Spleen (tissue), 11 donors: ENCODE measurements at regions not wholly inside any gene's neighbourhood (a gene's known extent, or its start where the extent isn't known, plus 50 kb on each side); places are given as distances from the start of the nearest gene placed in this dataset.

Experiments used
- DNase-seq: peaks from one replicate; pipeline ENCODE4 v3.0.0-alpha.2; 2020
- H3K27ac ChIP-seq, 8 donors: fragments of 200-600 bp; sonication (generic) in 7 of 8; 1 replicate in 4 of 8; 2 replicates in 4 of 8; pipeline versions ENCODE4 v1.5.0 to v1.8.0; 2016 to 2021; ENCODE audit warnings: inconsistent platforms in 4 of 8, mild to moderate bottlenecking in 4 of 8, moderate library complexity in 1 of 8
- H3K27me3 ChIP-seq, 7 donors: fragments of 200-600 bp; sonication (generic) in 6 of 7; replicated peaks in 1 of 7; 1 replicate in 4 of 7; 2 replicates in 3 of 7; pipeline versions ENCODE4 v1.5.0 to v1.8.0; 2016 to 2021; ENCODE audit warnings: inconsistent platforms in 3 of 7, mild to moderate bottlenecking in 1 of 7
- H3K36me3 ChIP-seq, 6 donors: fragments of 200-600 bp; sonication (generic) in 5 of 6; 1 replicate in 4 of 6; 2 replicates in 2 of 6; pipeline versions ENCODE4 v1.5.0 to v1.8.0; 2016 to 2021; ENCODE audit warnings: inconsistent platforms in 2 of 6
- H3K4me1 ChIP-seq, 6 donors: fragments of 200-600 bp; sonication (generic) in 5 of 6; 1 replicate in 3 of 6; 2 replicates in 3 of 6; pipeline versions ENCODE4 v1.5.0 to v1.8.0; 2016 to 2021; ENCODE audit warnings: inconsistent platforms in 3 of 6
- H3K4me3 ChIP-seq, 8 donors: fragments of 200-600 bp; sonication (generic) in 7 of 8; 1 replicate in 4 of 8; 2 replicates in 4 of 8; pipeline versions ENCODE4 v1.5.0 to v1.8.0; 2016 to 2021; ENCODE audit warnings: inconsistent platforms in 4 of 8, mild to moderate bottlenecking in 4 of 8, moderate library complexity in 2 of 8
- H3K9me3 ChIP-seq, 8 donors: fragments of 200-600 bp; sonication (generic) in 7 of 8; 1 replicate in 4 of 8; 2 replicates in 4 of 8; pipeline versions ENCODE4 v1.5.0 to v1.8.0; 2016 to 2021; ENCODE audit warnings: inconsistent platforms in 4 of 8
- POLR2A ChIP-seq, 3 donors: fragments of 450-650 bp; IDR thresholded peaks; one replicate each; pipeline ENCODE4 v1.5.1; 2017; ENCODE audit warnings: antibody characterized with exemption in 3 of 3, mild to moderate bottlenecking in 1 of 3
- POLR2AphosphoS5 ChIP-seq, 3 donors: sonication (generic); formaldehyde crosslinking; IDR thresholded peaks; one replicate each; pipeline ENCODE4 v1.5.1; 2017; ENCODE audit warnings: antibody characterized with exemption in 3 of 3
- WGBS, 5 donors: extraction: QIAGEN DNeasy Blood & Tissue Kit in 3 of 5; methylation state at CpG; one replicate each; pipeline versions ENCODE4 v1.1.5 to v1.1.7; 2013 to 2018; 5-methylcytosine and 5-hydroxymethylcytosine counted together
- intact Hi-C: fragments of 100-400 bp; cut with DNase I; formaldehyde crosslinking; loops from one replicate; pipeline ENCODE4 v1.15.0; 2023; ENCODE audit warnings: low total_unique reads
- TF ChIP-seq, protein P1 (sequence below), 11 experiments: fragments of 200-600 bp in 7 of 11; fragments of 450-650 bp in 4 of 11; sonication (generic) in 4 of 11; IDR thresholded peaks in 8 of 11; conservative IDR thresholded peaks in 3 of 11; 1 replicate in 7 of 11; 2 replicates in 4 of 11; pipeline versions ENCODE4 v1.4.0 to v1.8.0; 2016 to 2021; ENCODE audit warnings: antibody characterized with exemption in 11 of 11, inconsistent platforms in 4 of 11, mild to moderate bottlenecking in 1 of 11
- donor health status: healthy with polysubstance abuse.
- donor health status: DM: no; HTN: no; CAD: no; lungs with moderate emphysema.
- donor health status: DM: no; HTN: no; CAD: no.
- donor health status: Bipolar disorder and iron deficiency.
- donor health status: healthy.
- donor health status: DM: no; HTN: no; CAD: no.
- donor health status: DM: yes; HTN: yes; CAD: no.

DNA sequence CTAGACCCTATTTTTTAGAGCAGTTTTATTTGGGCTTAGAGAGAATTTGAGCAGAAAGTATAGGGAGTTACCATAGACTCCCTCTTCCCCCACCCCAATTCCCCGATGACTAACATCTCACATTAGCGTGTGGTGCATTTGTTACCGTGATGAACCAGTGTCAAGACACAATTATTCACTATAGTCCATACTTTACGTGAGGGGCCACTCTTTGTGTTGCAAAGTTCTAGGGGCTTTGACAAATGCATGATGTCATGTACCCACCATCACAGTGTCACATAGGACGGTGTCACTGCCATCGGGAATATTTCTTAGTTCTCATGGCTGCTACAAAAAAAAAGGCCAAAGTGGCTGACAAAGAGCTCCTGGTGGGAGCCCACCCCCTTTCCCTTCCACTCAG lies 119.1 kb downstream of the PHETA1 start:
- TF ChIP-seq POLR2A (IDR thresholded peaks at IDR 0.05): no peak
- TF ChIP-seq, protein P1, sequence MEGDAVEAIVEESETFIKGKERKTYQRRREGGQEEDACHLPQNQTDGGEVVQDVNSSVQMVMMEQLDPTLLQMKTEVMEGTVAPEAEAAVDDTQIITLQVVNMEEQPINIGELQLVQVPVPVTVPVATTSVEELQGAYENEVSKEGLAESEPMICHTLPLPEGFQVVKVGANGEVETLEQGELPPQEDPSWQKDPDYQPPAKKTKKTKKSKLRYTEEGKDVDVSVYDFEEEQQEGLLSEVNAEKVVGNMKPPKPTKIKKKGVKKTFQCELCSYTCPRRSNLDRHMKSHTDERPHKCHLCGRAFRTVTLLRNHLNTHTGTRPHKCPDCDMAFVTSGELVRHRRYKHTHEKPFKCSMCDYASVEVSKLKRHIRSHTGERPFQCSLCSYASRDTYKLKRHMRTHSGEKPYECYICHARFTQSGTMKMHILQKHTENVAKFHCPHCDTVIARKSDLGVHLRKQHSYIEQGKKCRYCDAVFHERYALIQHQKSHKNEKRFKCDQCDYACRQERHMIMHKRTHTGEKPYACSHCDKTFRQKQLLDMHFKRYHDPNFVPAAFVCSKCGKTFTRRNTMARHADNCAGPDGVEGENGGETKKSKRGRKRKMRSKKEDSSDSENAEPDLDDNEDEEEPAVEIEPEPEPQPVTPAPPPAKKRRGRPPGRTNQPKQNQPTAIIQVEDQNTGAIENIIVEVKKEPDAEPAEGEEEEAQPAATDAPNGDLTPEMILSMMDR (IDR thresholded peaks at IDR 0.05 in 8 of 11, conservative IDR thresholded peaks at IDR 0.05 in 3 of 11): no peak
- no peak for TF ChIP-seq POLR2AphosphoS5 (IDR thresholded peaks at IDR 0.05)
- Histone ChIP-seq H3K27me3 (peaks cover 0 to 66% (median 3%) of the 10 kb centered on the region in 7 donors), H3K4me1 (no peaks in the 10 kb centered on the region), H3K27ac (no peak overlapping the region), H3K36me3 (no peaks in the 10 kb centered on the region), H3K4me3 (no peak overlapping the region), H3K9me3 (peaks cover 0 to 19% (median 4%) of the 10 kb centered on the region in 8 donors)
- WGBS, 5 donors: 85 to 96% (median 92%) methylated on average over 6 of the region's 6 CpGs
- no peak for DNase-seq
- intact Hi-C loops: no loop called here

DNA sequence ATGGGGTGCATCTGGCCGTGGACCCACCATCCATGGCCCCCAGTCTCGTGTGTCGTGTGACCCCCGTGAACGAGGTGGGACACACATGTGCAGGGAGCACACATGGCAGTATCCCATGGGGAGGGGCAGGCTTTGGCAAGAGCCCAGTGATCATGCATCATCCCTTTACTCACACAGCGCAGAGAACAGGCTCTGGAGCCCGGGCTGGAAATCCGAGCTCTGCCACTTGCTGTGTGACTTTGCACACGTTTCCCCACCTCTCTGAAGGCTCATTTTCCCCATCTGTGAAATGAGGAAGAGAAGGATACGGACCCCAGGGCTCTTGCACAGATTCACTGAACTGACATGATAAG lies 119.9 kb downstream of the PHETA1 start:
- Histone ChIP-seq H3K27ac (no peak overlapping the region), H3K36me3 (no peaks in the 10 kb centered on the region), H3K4me3 (no peak overlapping the region), H3K4me1 (no peaks in the 10 kb centered on the region), H3K27me3 (peaks cover 0 to 61% (median 3%) of the 10 kb centered on the region in 7 donors), H3K9me3 (peaks cover 0 to 25% (median 12%) of the 10 kb centered on the region in 8 donors)
- WGBS, 5 donors: 72 to 87% (median 79%) methylated on average over 10 of the region's 10 CpGs
- no peak for DNase-seq
- intact Hi-C loops: no loop called here
- TF ChIP-seq POLR2AphosphoS5 (IDR thresholded peaks at IDR 0.05) (no peak), POLR2A (IDR thresholded peaks at IDR 0.05) (no peak)
- TF ChIP-seq, protein P1 (IDR thresholded peaks at IDR 0.05 in 8 of 11, conservative IDR thresholded peaks at IDR 0.05 in 3 of 11): no peak

DNA sequence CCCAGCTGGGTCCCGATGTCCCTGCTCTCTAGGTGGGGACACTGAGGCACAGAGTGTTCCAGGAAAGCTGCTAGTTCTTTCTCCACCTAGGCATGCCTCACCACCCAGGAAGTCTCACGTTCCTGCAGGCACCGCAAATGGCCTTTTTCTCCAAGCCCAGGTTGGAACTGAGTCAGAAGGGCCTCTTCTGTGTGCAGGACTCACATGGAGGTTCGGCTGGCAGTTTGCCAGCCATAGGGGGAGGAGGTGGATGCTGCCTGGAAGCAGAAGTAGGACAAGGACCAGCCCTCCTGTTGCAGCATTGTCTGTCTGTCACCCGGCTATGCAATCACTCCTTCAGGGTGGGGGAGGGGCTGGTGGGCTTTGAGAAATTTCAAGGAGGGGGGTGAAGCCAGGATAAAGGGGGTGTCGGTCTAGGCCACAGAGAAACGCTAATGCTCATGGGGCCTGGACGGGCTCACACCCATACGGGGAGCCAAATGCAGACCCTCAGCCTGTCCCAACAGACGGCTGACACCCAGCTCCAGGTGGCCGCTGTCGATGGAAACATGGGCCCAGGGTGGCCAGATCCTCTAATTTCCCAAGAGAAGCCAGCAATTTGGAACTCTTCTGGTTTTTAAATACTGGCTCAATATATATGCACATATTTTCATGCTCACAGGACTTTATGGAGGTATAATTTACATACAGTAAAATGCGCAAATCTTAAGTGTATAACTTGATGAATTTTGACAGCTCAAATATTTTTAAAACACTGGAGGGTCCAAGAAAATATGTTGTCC lies 120.5 kb downstream of the PHETA1 start:
- peaks cover 0 to 55% (median under 1%) of the 10 kb centered on the region in 7 donors for H3K27me3 ChIP-seq
- H3K36me3 ChIP-seq: no peaks in the 10 kb centered on the region
- peaks cover 0 to 31% (median 17%) of the 10 kb centered on the region in 8 donors for H3K9me3 ChIP-seq
- intact Hi-C loops: no loop called here
- no peak overlapping the region for H3K4me3 ChIP-seq
- WGBS, 5 donors: 39 to 69% (median 56%) methylated on average over 12 to 13 of the region's 13 CpGs
- DNase-seq: no peak
- TF ChIP-seq, protein P1 (IDR thresholded peaks at IDR 0.05 in 8 of 11, conservative IDR thresholded peaks at IDR 0.05 in 3 of 11): no peak
- TF ChIP-seq POLR2AphosphoS5 (IDR thresholded peaks at IDR 0.05) (no peak), POLR2A (IDR thresholded peaks at IDR 0.05) (no peak)
- H3K4me1 ChIP-seq: no peaks in the 10 kb centered on the region
- H3K27ac ChIP-seq: no peak overlapping the region

DNA sequence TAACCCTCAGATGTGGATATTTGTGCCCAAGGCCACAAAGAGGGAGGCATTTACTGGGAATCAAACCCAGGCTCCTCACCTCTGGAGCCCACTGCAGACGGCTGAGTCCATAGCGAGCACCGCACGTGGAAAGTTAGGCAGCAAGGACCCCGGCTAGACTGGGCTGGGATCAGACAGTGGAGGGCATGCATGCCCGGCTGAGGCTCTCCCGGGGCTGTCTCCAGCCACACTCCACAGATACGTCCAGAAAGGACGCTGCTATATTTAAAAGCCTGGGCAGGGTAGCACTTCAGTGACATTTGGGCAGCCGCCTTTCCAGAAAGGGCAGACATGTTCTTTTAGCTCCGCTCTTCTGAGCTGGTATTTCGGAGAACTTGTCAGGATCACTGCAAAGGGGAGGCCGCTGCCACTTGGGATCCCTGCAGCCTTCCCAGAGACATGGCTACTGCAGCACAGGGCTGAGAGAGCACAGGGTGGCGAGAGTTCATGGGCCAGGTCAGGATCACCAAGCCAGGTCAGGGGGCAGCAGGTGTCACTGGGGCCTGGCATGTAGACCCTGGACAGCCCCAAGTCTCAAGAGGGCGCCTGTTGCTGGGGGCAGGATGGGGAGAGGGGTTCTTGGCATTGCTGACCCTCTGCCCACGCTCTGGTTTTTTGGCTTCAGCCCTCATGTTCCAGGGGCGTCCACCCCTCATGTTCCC lies 121.7 kb downstream of the PHETA1 start:
- intact Hi-C loops: no loop called here
- WGBS, 5 donors: 82 to 95% (median 90%) methylated on average over 16 to 17 of the region's 17 CpGs
- DNase-seq: no peak
- Histone ChIP-seq H3K4me1 (no peaks in the 10 kb centered on the region), H3K27ac (no peak overlapping the region), H3K36me3 (no peaks in the 10 kb centered on the region), H3K4me3 (no peak overlapping the region), H3K27me3 (peaks cover 0 to 43% (median 0%) of the 10 kb centered on the region in 7 donors), H3K9me3 (peaks cover 0 to 32% (median 18%) of the 10 kb centered on the region in 8 donors)
- TF ChIP-seq, protein P1 (IDR thresholded peaks at IDR 0.05 in 8 of 11, conservative IDR thresholded peaks at IDR 0.05 in 3 of 11): no peak
- TF ChIP-seq POLR2AphosphoS5 (IDR thresholded peaks at IDR 0.05): no peak
- no peak for TF ChIP-seq POLR2A (IDR thresholded peaks at IDR 0.05)
